HG02870 (cell line): ENCODE measurements at regions not wholly inside any gene's neighbourhood (a gene's known extent, or its start where the extent isn't known, plus 50 kb on each side); places are given as distances from the start of the nearest gene placed in this dataset.
"Not testable (repeated sequence)": the region's sequence is repeated elsewhere in the genome, so short reads cannot be mapped to it uniquely, and the experiment has no call there.

Source experiments
- ATAC-seq: cut with Tn5 transposase; IDR thresholded peaks from one replicate; pipeline ENCODE4 v1.9.1; 2021; ENCODE audit warnings: mild to moderate bottlenecking, moderate library complexity; ENCODE audit not compliant: unreplicated experiment

- ATAC-seq = no peak
Observed at GRCh38 chr2:52343706-52344266, 1311.9 kb upstream of the NRXN1 start.

DNA sequence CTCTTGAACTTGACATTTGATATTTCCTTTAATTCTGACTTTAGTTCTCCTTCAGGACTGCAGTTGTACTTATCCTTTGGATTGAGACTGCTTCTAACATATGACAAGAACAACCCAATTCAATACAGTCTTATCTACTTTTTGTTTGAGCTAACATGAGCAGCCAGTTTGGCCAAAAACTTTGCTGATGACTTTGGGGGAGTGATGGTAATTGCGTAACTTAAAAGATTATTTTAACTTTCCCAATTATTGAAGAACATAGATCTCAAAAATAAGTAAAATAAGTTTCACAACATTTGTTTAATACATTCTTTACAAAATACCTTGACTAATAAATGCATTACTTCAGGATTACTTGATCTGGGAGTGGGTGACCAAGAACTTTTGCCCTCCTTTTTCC, 1311.1 kb upstream of the NRXN1 start:
- ATAC-seq = no peak

DNA sequence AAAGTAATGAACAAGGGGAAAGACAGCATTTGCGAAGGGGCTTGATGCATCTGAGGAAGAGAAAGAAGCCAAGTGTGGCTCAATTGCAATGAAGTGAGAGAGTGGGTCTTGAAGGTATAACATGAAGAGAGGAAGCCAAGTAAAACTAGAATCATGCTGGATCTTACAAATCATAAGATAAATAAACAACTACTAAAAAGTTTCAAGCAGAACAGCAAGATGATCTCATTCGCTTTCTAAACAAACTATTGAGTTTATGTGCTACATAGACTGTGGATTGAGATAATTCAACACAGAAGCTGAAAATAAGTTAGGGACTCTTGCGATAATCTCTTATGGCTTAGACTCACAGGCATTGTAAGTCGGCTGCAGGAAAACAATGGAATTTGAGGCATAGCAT, 1310.5 kb upstream of the NRXN1 start:
- no peak for ATAC-seq

DNA sequence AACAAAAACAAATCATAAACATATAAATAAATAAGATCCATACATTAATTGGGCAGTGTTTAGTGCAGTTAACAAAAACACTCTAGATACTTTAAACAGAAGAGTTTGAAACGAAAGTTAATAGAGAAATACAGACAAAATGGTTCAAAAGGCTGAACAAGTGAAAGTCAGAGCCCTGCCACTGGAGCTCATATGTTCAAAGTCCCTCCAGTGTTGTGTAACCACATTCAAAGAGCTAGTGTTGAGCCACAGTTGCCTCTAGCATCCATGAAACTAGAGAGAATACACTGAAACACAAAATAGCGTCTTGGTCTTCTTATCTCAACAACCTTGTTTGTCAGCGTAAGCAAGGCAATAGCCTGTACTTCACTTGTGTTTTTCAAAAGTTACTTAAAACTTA, 1309.8 kb upstream of the NRXN1 start:
- ATAC-seq = no peak

GRCh38 chr2:52340171-52340570, 1308.2 kb upstream of the NRXN1 start:
- no peak for ATAC-seq

- ATAC-seq = not testable (repeated sequence)
Observed at GRCh38 chr2:52337786-52338185, 1305.9 kb upstream of the NRXN1 start.

DNA sequence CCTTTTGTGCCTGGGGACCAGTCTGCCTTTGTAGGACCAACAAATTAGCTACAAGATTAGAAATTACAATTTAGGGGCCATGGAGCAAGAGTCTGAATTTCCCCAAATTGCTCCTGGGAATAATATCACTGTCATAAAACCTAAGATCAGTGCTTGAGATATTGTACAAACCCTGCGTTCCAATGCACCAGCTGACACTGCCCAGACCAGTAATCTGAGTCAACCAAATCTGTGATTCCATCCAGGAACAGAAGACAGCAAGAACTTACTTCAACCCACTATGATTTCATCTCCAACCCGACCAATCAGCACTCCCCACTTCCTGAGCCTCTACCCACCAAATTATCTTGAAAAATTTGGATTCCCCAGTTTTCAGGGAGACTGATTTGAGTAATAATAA, 1305.0 kb upstream of the NRXN1 start:
- ATAC-seq = no peak

DNA sequence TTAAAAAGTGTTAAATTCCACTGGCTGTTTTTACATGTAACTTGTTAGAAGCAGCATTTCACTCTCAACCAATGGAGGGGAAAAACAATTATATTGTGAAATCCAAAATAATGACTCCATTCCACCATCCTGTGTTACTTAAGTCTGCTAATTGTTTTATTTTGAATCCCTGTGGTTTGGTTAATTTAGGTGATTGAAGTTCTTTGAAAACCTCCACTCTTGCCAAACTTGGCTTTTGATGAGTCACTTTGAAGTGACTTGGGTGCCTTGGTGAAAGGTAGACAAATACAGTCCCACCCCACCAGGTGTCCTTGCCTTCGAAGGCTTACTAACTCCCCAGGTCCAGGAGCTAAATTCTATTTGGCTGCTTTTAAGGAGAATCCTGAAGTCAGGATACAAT, 1303.8 kb upstream of the NRXN1 start:
- no peak for ATAC-seq

DNA sequence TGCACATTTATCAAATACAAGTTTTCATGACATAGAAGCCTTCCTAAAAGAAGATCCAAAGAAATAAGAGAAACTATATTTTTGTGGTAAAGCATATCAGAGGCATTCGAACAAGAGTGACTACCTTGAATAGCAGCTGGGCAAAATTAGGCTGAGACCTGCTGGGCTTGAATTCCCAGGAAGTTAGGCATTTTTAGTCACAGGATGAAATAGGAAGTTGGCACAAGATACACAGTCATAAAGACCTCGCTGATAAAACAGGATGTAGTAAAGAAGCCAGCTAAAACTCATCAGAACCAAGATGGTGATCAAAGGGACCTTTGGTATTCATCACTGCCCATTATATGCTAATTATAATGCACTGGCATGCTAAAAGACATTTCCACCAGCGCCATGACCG, 1302.3 kb upstream of the NRXN1 start:
- ATAC-seq = no peak

GRCh38 chr2:52327641-52328040, 1295.7 kb upstream of the NRXN1 start:
- ATAC-seq = no peak

- ATAC-seq = no peak
Observed at GRCh38 chr2:52314231-52314630, 1282.3 kb upstream of the NRXN1 start.

DNA sequence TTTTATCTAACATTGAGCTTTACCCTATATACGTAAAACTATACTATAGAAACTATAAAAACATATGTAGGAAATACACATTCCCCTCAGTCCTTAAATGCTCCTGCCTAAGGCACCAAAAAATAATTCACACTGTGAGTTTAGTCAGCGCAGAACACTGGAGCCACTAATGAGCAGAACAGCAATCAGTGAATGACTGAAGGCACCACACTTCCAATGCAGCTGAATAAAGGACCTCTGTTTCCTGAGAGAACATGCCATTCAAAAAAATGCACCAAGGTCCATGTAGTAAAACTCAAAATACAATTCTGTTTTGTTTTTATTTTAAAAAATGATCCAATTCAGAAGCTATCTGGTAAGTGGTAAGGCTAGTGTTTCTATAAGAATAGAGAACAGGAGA, 1280.6 kb upstream of the NRXN1 start:
- no peak for ATAC-seq

- no peak for ATAC-seq
Observed at GRCh38 chr2:52311862-52312261, 1279.9 kb upstream of the NRXN1 start.

- no peak for ATAC-seq
Observed at GRCh38 chr2:52308156-52308555, 1276.2 kb upstream of the NRXN1 start.

GRCh38 chr2:52294628-52295027, 1262.7 kb upstream of the NRXN1 start:
- ATAC-seq = no peak

- ATAC-seq = no peak
Observed at GRCh38 chr2:52292801-52293200, 1260.9 kb upstream of the NRXN1 start.

- no peak for ATAC-seq
Observed at GRCh38 chr2:52289741-52290140, 1257.8 kb upstream of the NRXN1 start.

DNA sequence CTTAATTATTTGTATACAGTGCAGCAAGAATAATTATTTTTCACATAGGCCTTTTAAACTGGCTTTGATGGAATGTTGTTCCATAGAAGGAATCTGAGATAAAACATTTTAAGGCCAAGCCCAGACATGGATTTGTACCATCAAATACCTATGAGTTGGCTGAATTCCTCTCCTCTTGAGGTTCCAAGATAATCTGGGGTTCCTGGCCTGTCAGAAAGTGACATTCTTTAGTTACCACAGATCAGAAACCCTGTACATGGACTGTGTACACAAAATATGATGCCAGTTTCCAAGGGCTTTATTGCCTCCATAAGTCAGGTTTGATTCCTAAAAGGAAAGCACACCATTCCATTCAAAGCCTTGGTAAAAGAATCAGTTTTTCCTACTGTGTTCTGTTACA, 1256.7 kb upstream of the NRXN1 start:
- no peak for ATAC-seq

- no peak for ATAC-seq
Observed at GRCh38 chr2:52269696-52270485, 1238.0 kb upstream of the NRXN1 start.

GRCh38 chr2:52264911-52265310, 1233.0 kb upstream of the NRXN1 start:
- ATAC-seq = no peak

GRCh38 chr2:52264488-52264887, 1232.6 kb upstream of the NRXN1 start:
- no peak for ATAC-seq

- no peak for ATAC-seq
Observed at GRCh38 chr2:52260904-52261303, 1229.0 kb upstream of the NRXN1 start.

DNA sequence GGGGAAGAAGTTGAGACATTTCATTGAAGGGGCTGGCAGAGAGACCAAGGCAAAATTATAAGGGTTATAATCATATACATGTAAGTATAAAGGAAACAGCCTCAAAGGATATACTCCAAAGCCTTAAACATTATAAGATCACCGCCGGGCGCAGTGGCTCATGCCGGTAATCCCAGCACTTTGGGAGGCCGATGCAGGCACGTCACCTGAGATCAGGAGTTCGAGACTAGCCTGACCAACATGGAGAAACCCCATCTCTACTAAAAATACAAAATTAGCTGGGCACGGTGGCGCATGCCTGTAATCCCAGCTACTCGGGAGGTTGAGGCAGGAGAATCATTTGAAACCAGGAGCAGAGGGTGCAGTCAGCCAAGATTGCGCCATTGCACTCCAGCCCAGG, 1227.0 kb upstream of the NRXN1 start:
- ATAC-seq = not testable (repeated sequence)
